Activated CD4-positive, alpha-beta memory T cell treated with anti-CD3 and anti-CD28 coated beads for 36 hours (primary cell): ENCODE measurements at regions not wholly inside any gene's neighbourhood (a gene's known extent, or its start where the extent isn't known, plus 50 kb on each side); places are given as distances from the start of the nearest gene placed in this dataset.

Experiments used
- CTCF ChIA-PET: fragments of 350-600 bp; sonication (Branson Sonifier 250); formaldehyde crosslinking; loops from one replicate; lab custom pipeline; 2021; ENCODE audit warnings: antibody characterized with exemption, inconsistent platforms; lab: Charles Lee
- POLR2A ChIA-PET: fragments of 350-600 bp; sonication (Branson Sonifier 250); formaldehyde crosslinking; loops from one replicate; lab custom pipeline; 2021; ENCODE audit warnings: antibody characterized with exemption; lab: Charles Lee
- DNase-seq: peaks from one replicate; pipeline ENCODE4 v3.0.0-alpha.2; 2020
- H3K27ac Mint-ChIP-seq: one replicate; pipeline ENCODE4 v1.8.0; 2021; ENCODE audit warnings: mixed read lengths
- H3K27me3 Mint-ChIP-seq: one replicate; pipeline ENCODE4 v1.8.0; 2021; ENCODE audit warnings: mixed read lengths
- H3K36me3 Mint-ChIP-seq: one replicate; pipeline ENCODE4 v1.8.0; 2021; ENCODE audit warnings: mixed read lengths
- H3K4me1 Mint-ChIP-seq: one replicate; pipeline ENCODE4 v1.8.0; 2021; ENCODE audit warnings: low read depth, mixed read lengths
- H3K4me3 Mint-ChIP-seq: one replicate; pipeline ENCODE4 v1.8.0; 2021; ENCODE audit warnings: mild to moderate bottlenecking, mixed read lengths
- H3K9me3 Mint-ChIP-seq: one replicate; pipeline ENCODE4 v1.8.0; 2021; ENCODE audit warnings: mixed read lengths
- intact Hi-C: fragments of 100-400 bp; cut with micrococcal nuclease; formaldehyde crosslinking; loops from one replicate; pipeline ENCODE4 v1.15.1; 2023

GRCh38 chr2:180289627-180290026 lies 282.5 kb upstream of the CWC22 start:
- Mint-ChIP-seq H3K9me3 (no peaks in the 10 kb centered on the region), H3K4me3 (no peak overlapping the region), H3K27me3 (no peaks in the 10 kb centered on the region), H3K4me1 (no peaks in the 10 kb centered on the region), H3K36me3 (no peaks in the 10 kb centered on the region), H3K27ac (no peak overlapping the region)
- ChIA-PET CTCF (no interaction called here), POLR2A (no interaction called here)
- intact Hi-C loops, result no loop called here
- no peak for DNase-seq

GRCh38 chr2:180279581-180279980 lies 272.5 kb upstream of the CWC22 start:
- no peak for DNase-seq
- no peak overlapping the region for H3K4me3 Mint-ChIP-seq
- no peaks in the 10 kb centered on the region for H3K27me3 Mint-ChIP-seq
- CTCF ChIA-PET, result no interaction called here
- no peaks in the 10 kb centered on the region for H3K36me3 Mint-ChIP-seq
- intact Hi-C loops, result no loop called here
- POLR2A ChIA-PET, result no interaction called here
- no peaks in the 10 kb centered on the region for H3K4me1 Mint-ChIP-seq
- H3K27ac Mint-ChIP-seq, result no peak overlapping the region
- H3K9me3 Mint-ChIP-seq, result peaks cover 5% of the 10 kb centered on the region

DNA sequence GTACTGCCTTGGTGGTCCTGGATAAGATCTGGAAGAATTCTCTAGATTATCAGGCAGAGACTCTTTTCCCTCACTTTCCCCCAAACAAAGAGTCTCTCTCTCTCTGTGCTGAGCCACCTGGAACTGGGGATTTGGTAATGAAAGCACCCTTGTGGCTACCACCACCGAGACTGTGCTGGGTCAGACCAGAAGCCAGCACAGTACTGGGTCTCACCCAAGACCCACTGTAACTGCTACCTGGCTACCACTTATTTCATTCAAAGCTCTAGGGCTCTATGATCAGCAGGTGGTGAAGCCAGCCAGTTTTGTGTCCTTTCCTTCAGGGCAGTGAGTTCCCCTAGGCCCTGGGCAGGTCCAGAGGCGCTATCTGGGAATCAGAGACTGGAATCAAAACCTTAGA lies 269.6 kb upstream of the CWC22 start:
- CTCF ChIA-PET, result no interaction called here
- no peak overlapping the region for H3K27ac Mint-ChIP-seq
- H3K4me1 Mint-ChIP-seq, result no peaks in the 10 kb centered on the region
- H3K36me3 Mint-ChIP-seq, result no peaks in the 10 kb centered on the region
- POLR2A ChIA-PET, result no interaction called here
- H3K27me3 Mint-ChIP-seq, result no peaks in the 10 kb centered on the region
- peaks cover 16% of the 10 kb centered on the region for H3K9me3 Mint-ChIP-seq
- H3K4me3 Mint-ChIP-seq, result no peak overlapping the region
- intact Hi-C loops, result no loop called here
- DNase-seq, result no peak

- Mint-ChIP-seq H3K27me3 (no peaks in the 10 kb centered on the region), H3K4me3 (no peak overlapping the region), H3K4me1 (no peaks in the 10 kb centered on the region), H3K9me3 (peaks cover 6% of the 10 kb centered on the region), H3K27ac (no peak overlapping the region), H3K36me3 (no peaks in the 10 kb centered on the region)
- ChIA-PET CTCF (no interaction called here), POLR2A (no interaction called here)
- intact Hi-C loops, result no loop called here
- no peak for DNase-seq
Measured at GRCh38 chr2:180268006-180268405, 260.9 kb upstream of the CWC22 start.

DNA sequence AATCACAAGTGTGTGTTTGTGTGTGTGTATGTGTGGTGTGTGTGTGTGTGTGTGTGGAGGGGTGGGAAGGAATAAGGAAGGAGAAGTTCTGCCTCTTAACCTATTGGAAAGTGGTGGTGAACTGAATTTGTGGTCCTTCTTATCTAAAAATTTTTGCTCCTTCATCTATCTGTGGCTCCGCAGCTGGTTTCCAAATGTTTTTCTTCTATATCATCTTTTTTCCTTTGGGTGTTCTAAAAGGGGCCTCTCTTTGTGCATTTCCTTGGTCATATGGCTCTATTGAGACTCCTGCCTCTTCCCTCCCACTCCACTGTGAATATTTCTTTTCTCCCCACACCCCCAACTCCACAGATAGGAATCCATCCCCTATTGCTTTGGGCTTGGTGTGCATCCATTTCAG lies 254.9 kb upstream of the CWC22 start:
- no peak for DNase-seq
- Mint-ChIP-seq H3K4me3 (no peak overlapping the region), H3K4me1 (no peaks in the 10 kb centered on the region), H3K27me3 (no peaks in the 10 kb centered on the region), H3K27ac (no peak overlapping the region), H3K9me3 (no peaks in the 10 kb centered on the region), H3K36me3 (no peaks in the 10 kb centered on the region)
- intact Hi-C loops, result no loop called here
- ChIA-PET POLR2A (no interaction called here), CTCF (no interaction called here)

DNA sequence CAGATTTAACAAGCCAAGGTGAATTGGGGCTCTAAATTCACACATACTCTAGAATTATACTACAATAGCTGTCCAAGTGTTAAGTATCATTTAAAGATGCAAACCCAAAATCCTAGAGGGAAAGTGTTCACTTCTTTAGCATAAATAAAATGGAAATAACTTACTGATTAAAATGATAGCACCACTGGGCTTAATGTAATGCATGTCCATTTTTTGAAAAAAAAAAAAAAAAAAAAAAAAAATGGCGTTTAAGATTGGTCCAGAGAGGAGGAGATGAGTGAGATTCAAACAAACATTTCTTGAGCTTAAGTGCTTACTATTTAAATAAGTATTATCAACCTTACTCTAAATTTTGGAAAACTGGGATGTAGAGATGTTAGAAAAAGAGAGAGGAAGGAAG lies 251.5 kb upstream of the CWC22 start:
- ChIA-PET CTCF (no interaction called here), POLR2A (no interaction called here)
- Mint-ChIP-seq H3K27ac (no peak overlapping the region), H3K4me1 (no peaks in the 10 kb centered on the region), H3K9me3 (no peaks in the 10 kb centered on the region), H3K36me3 (no peaks in the 10 kb centered on the region), H3K4me3 (no peak overlapping the region), H3K27me3 (no peaks in the 10 kb centered on the region)
- DNase-seq, result no peak
- intact Hi-C loops, result no loop called here

DNA sequence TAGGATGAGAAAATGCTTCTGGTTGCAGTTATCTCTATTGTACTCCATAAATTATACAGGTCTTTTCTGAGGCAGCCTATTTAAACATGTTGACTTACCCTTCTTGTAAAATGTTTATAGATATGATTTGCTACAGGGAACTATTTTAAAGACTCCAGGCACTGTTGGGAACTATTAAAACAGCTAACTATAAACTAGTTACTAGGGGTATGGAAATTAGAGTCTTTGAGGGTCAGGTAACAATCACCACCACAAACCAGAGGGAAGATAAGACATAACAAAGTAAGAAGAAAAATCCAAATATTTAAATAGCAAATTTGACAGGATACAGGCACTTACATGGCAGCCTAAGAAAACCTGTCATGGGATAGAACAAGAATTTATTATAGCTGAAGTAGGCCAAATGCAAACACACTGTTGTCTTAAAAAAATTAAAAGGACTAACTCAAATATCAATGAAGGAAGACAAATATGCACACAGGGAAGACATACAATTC lies 251.0 kb upstream of the CWC22 start:
- H3K4me3 Mint-ChIP-seq, result no peak overlapping the region
- intact Hi-C loops, result no loop called here
- no peak overlapping the region for H3K27ac Mint-ChIP-seq
- no peak for DNase-seq
- H3K9me3 Mint-ChIP-seq, result no peaks in the 10 kb centered on the region
- ChIA-PET CTCF (no interaction called here), POLR2A (no interaction called here)
- no peaks in the 10 kb centered on the region for H3K27me3 Mint-ChIP-seq
- no peaks in the 10 kb centered on the region for H3K36me3 Mint-ChIP-seq
- no peaks in the 10 kb centered on the region for H3K4me1 Mint-ChIP-seq

DNA sequence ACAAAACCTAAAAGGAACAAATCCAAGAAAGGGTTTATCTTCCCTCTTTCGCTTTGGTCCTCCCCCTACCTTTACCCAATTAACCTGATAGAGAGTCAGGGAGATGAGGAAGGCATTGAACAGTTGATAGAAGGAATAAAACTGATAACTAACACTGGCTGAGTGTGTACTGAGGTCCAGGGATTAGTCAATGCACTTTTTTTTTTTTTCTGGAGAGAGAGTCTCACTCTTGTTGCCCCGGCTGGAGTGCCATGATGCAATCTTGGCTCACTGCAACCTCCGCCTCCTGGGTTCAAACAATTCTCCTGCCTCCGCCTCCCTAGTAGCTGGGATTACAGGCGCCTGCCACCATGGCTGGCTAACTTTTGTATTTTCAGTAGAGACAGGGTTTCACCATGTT lies 250.2 kb upstream of the CWC22 start:
- Mint-ChIP-seq H3K9me3 (no peaks in the 10 kb centered on the region), H3K36me3 (no peaks in the 10 kb centered on the region), H3K27me3 (no peaks in the 10 kb centered on the region), H3K4me3 (no peak overlapping the region), H3K27ac (no peak overlapping the region), H3K4me1 (no peaks in the 10 kb centered on the region)
- intact Hi-C loops, result no loop called here
- POLR2A ChIA-PET, result no interaction called here
- CTCF ChIA-PET, result interaction anchor here (0.8 kb wide), 1 partner anchor 133 kb away, joined by 3 read pairs; no protein-coding TSS in a partner anchor
- no peak for DNase-seq

DNA sequence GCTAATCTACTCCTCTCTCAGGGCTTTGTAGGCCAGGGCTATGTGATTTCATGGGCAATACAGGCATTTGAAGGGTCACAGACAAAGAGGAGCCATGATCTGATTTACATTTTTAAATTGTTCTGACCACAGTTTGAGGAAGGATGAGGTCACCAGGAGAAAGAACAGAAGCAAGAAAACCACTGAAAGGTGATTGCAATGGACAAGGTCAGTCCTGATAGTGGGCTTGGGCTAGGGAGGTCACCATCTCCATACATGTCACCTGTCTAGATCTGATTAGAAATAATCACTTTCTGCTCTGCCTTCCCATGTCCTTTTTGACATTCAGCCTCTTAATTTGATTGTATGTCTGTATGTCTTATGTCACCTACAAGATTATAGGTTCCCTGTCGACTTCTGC lies 248.9 kb upstream of the CWC22 start:
- Mint-ChIP-seq H3K36me3 (no peaks in the 10 kb centered on the region), H3K27ac (no peak overlapping the region), H3K27me3 (no peaks in the 10 kb centered on the region), H3K4me3 (no peak overlapping the region), H3K4me1 (no peaks in the 10 kb centered on the region), H3K9me3 (no peaks in the 10 kb centered on the region)
- no peak for DNase-seq
- intact Hi-C loops, result no loop called here
- ChIA-PET CTCF (no interaction called here), POLR2A (no interaction called here)

- Mint-ChIP-seq H3K4me3 (no peak overlapping the region), H3K36me3 (no peaks in the 10 kb centered on the region), H3K9me3 (no peaks in the 10 kb centered on the region), H3K27ac (no peak overlapping the region), H3K4me1 (no peaks in the 10 kb centered on the region), H3K27me3 (no peaks in the 10 kb centered on the region)
- CTCF ChIA-PET, result interaction anchor here (1.1 kb wide), 1 partner anchor 9 kb away, joined by 3 read pairs; no protein-coding TSS in a partner anchor
- DNase-seq, result no peak
- intact Hi-C loops, result no loop called here
- POLR2A ChIA-PET, result no interaction called here
Measured at GRCh38 chr2:180254872-180255271, 247.8 kb upstream of the CWC22 start.

GRCh38 chr2:180247658-180248057 lies 240.6 kb upstream of the CWC22 start:
- Mint-ChIP-seq H3K4me3 (no peak overlapping the region), H3K9me3 (no peaks in the 10 kb centered on the region), H3K4me1 (no peaks in the 10 kb centered on the region), H3K36me3 (no peaks in the 10 kb centered on the region), H3K27me3 (peaks cover 1% of the 10 kb centered on the region), H3K27ac (no peak overlapping the region)
- CTCF ChIA-PET, result no interaction called here
- DNase-seq, result no peak
- POLR2A ChIA-PET, result no interaction called here
- intact Hi-C loops, result no loop called here

GRCh38 chr2:180246268-180246667 lies 239.2 kb upstream of the CWC22 start:
- no peak overlapping the region for H3K27ac Mint-ChIP-seq
- peaks cover 1% of the 10 kb centered on the region for H3K27me3 Mint-ChIP-seq
- H3K4me1 Mint-ChIP-seq, result no peaks in the 10 kb centered on the region
- H3K4me3 Mint-ChIP-seq, result no peak overlapping the region
- POLR2A ChIA-PET, result no interaction called here
- H3K36me3 Mint-ChIP-seq, result no peaks in the 10 kb centered on the region
- H3K9me3 Mint-ChIP-seq, result no peaks in the 10 kb centered on the region
- CTCF ChIA-PET, result interaction anchor here (0.8 kb wide), 1 partner anchor 8 kb away, joined by 3 read pairs; no protein-coding TSS in a partner anchor
- intact Hi-C loops, result no loop called here
- DNase-seq, result no peak

GRCh38 chr2:180240774-180241173 lies 233.7 kb upstream of the CWC22 start:
- intact Hi-C loops, result no loop called here
- H3K4me3 Mint-ChIP-seq, result no peak overlapping the region
- no peaks in the 10 kb centered on the region for H3K9me3 Mint-ChIP-seq
- H3K27me3 Mint-ChIP-seq, result peaks cover 1% of the 10 kb centered on the region
- H3K4me1 Mint-ChIP-seq, result no peaks in the 10 kb centered on the region
- ChIA-PET CTCF (no interaction called here), POLR2A (no interaction called here)
- no peak for DNase-seq
- no peak overlapping the region for H3K27ac Mint-ChIP-seq
- no peaks in the 10 kb centered on the region for H3K36me3 Mint-ChIP-seq
